Hematopoietic multipotent progenitor cell treated with erythropoietin and hydrocortisone succinate and interleukin-3 and kit ligand, for 8 days (in vitro differentiated cells): ENCODE measurements at regions not wholly inside any gene's neighbourhood (a gene's known extent, or its start where the extent isn't known, plus 50 kb on each side); places are given as distances from the start of the nearest gene placed in this dataset.

Experiments used
- DNase-seq: peaks from one replicate; pipeline ENCODE4 v3.0.0-alpha.2; 2015

- DNase-seq = no peak
Observed at GRCh38 chr10:24041034-24041433, 167.9 kb upstream of the KIAA1217 start.

- no peak for DNase-seq
Observed at GRCh38 chr10:24041834-24042233, 167.1 kb upstream of the KIAA1217 start.

GRCh38 chr10:24042884-24043283 is 166.1 kb upstream of the KIAA1217 start:
- no peak for DNase-seq

- no peak for DNase-seq
Observed at GRCh38 chr10:24046060-24046459, 162.9 kb upstream of the KIAA1217 start.

- DNase-seq = no peak
Observed at GRCh38 chr10:24047176-24047575, 161.8 kb upstream of the KIAA1217 start.

GRCh38 chr10:24054421-24054820 is 154.5 kb upstream of the KIAA1217 start:
- no peak for DNase-seq

- DNase-seq = no peak
Observed at GRCh38 chr10:24080207-24080606, 128.7 kb upstream of the KIAA1217 start.

- DNase-seq = no peak
Observed at GRCh38 chr10:24086296-24087086, 122.4 kb upstream of the KIAA1217 start.

- no peak for DNase-seq
Observed at GRCh38 chr10:24091256-24091655, 117.7 kb upstream of the KIAA1217 start.

GRCh38 chr10:24096281-24096680 is 112.7 kb upstream of the KIAA1217 start:
- no peak for DNase-seq

- no peak for DNase-seq
Observed at GRCh38 chr10:24097751-24098207, 111.2 kb upstream of the KIAA1217 start.

- no peak for DNase-seq
Observed at GRCh38 chr10:24104895-24105294, 104.0 kb upstream of the KIAA1217 start.

GRCh38 chr10:24113901-24114300 is 95.0 kb upstream of the KIAA1217 start:
- DNase-seq = no peak

GRCh38 chr10:24114556-24114955 is 94.4 kb upstream of the KIAA1217 start:
- no peak for DNase-seq

- no peak for DNase-seq
Observed at GRCh38 chr10:24115403-24115802, 93.5 kb upstream of the KIAA1217 start.

- DNase-seq = no peak
Observed at GRCh38 chr10:24118246-24118645, 90.7 kb upstream of the KIAA1217 start.

GRCh38 chr10:24119896-24120295 is 89.0 kb upstream of the KIAA1217 start:
- no peak for DNase-seq

GRCh38 chr10:24120646-24121045 is 88.3 kb upstream of the KIAA1217 start:
- DNase-seq = no peak

GRCh38 chr10:24127516-24127915 is 81.4 kb upstream of the KIAA1217 start:
- no peak for DNase-seq

- DNase-seq = no peak
Observed at GRCh38 chr10:24128066-24128730, 80.7 kb upstream of the KIAA1217 start.

- DNase-seq = no peak
Observed at GRCh38 chr10:24132741-24133140, 76.2 kb upstream of the KIAA1217 start.

GRCh38 chr10:24133835-24134234 is 75.1 kb upstream of the KIAA1217 start:
- no peak for DNase-seq

GRCh38 chr10:24136070-24136469 is 72.9 kb upstream of the KIAA1217 start:
- DNase-seq = no peak

- no peak for DNase-seq
Observed at GRCh38 chr10:24147321-24147720, 61.6 kb upstream of the KIAA1217 start.
